Mucosa of rectum (tissue), 2 donors: ENCODE measurements at regions not wholly inside any gene's neighbourhood (a gene's known extent, or its start where the extent isn't known, plus 50 kb on each side); places are given as distances from the start of the nearest gene placed in this dataset.

Source experiments
- H3K27ac ChIP-seq, 2 donors: one replicate each; pipeline ENCODE4 v1.7.0; 2013; ENCODE audit warnings: inconsistent platforms in 2 of 2, low read depth in 2 of 2, low read length in 2 of 2
- H3K27me3 ChIP-seq, 2 donors: one replicate each; pipeline ENCODE4 v1.7.0; 2013; ENCODE audit warnings: low read length in 2 of 2; ENCODE audit not compliant: control insufficient read depth in 2 of 2, insufficient read depth in 2 of 2
- H3K36me3 ChIP-seq, 2 donors: one replicate each; pipeline ENCODE4 v1.7.0; 2013; ENCODE audit warnings: low read length in 2 of 2; ENCODE audit not compliant: control insufficient read depth in 2 of 2, insufficient read depth in 2 of 2
- H3K4me1 ChIP-seq, 2 donors: one replicate each; pipeline ENCODE4 v1.7.0; 2013; ENCODE audit warnings: low read length in 2 of 2, mild to moderate bottlenecking in 1 of 2; ENCODE audit not compliant: control insufficient read depth in 2 of 2, insufficient read depth in 2 of 2
- H3K4me3 ChIP-seq, 2 donors: one replicate each; pipeline ENCODE4 v1.7.0; 2013; ENCODE audit warnings: low read length in 2 of 2
- H3K9ac ChIP-seq, 2 donors: one replicate each; pipeline ENCODE4 v1.7.0; 2013; ENCODE audit warnings: low read length in 2 of 2, low read depth in 1 of 2, mild to moderate bottlenecking in 1 of 2
- H3K9me3 ChIP-seq, 2 donors: one replicate each; pipeline ENCODE4 v1.7.0; 2013; ENCODE audit warnings: low read length in 2 of 2; ENCODE audit not compliant: control insufficient read depth in 2 of 2
- donor health status: healthy.
- donor health status: Normal muscosa, but diverticular disease.

DNA sequence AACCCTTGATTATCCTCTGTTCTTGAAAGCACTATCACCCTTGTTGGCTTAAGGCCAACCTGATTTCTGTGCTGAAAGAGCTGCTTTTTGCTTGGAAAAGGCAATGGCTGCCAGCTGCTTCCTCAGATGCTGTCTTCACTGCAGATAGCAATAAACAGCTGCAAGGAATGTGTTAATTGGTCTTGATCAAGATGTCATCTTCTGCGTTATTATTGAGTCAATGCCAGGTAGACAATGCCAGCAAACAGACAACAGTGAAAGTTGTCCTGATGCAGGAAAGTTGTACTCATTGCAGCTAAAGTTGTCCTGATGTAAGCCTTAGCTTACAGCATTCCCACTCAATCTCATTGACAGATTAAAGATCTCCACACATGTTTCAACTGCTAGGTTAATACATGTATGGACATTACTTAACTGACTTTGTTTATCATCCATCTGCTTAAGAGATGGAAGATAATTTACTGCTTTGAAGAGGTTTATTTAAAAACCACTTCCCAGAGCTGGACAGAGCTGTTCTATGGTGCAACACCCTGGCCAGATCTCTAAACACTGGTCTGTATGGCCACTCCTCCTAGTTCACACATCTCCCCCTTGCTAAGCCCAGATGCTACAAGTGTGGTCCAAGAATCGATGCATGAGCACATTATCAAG is 251.0 kb upstream of the MCTP2 start:
- no peak overlapping the region for H3K27ac ChIP-seq
- H3K9ac ChIP-seq, result no peak overlapping the region

DNA sequence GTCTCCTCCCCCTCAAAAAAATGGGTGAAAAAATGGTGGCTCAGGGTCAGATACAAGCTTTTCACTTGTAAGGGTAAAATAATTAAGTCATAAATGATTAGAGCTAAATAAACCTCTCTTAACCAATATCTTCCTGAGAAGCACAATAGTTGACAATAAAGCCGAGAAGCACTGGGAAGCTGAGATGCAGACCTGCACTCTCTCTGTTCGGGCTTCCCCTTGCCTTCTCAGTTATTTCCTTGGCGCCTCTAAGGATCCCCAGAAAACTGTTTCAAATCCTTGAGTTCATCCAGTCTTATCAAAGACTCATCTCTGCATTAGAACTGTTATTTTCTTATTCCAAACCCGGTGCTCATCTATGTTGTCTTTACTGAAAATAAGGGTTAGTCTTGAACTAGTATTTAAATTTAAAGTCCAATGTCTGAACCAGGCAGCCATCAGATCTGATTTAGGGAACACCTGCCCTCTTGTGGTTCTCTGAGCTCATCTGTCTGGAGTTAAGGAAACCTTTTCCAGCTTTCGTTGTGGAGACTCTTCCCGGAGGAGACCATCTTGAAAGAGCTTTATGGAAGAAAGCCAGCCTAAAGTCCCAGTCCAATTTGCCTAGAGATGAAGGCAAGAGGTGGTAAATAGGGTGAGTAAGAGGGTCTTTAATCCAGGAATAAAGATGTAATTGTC is 256.4 kb upstream of the MCTP2 start:
- Histone ChIP-seq H3K27me3 (no peaks in the 10 kb centered on the region), H3K9me3 (no peaks in the 10 kb centered on the region), H3K27ac (no peak overlapping the region), H3K4me1 (no peaks in the 10 kb centered on the region), H3K9ac (no peak overlapping the region), H3K4me3 (no peak overlapping the region), H3K36me3 (no peaks in the 10 kb centered on the region)

More for the DNA sequence above, 251.0 kb upstream of the MCTP2 start:
- Histone ChIP-seq H3K4me3 (no peak overlapping the region), H3K9me3 (no peaks in the 10 kb centered on the region), H3K36me3 (no peaks in the 10 kb centered on the region), H3K4me1 (no peaks in the 10 kb centered on the region), H3K27me3 (no peaks in the 10 kb centered on the region)

- Histone ChIP-seq H3K9ac (no peak overlapping the region), H3K4me1 (no peaks in the 10 kb centered on the region), H3K4me3 (no peak overlapping the region), H3K36me3 (no peaks in the 10 kb centered on the region), H3K27me3 (no peaks in the 10 kb centered on the region), H3K27ac (no peak overlapping the region), H3K9me3 (no peaks in the 10 kb centered on the region)
Measured at GRCh38 chr15:93973287-93973686, 258.1 kb upstream of the MCTP2 start.

DNA sequence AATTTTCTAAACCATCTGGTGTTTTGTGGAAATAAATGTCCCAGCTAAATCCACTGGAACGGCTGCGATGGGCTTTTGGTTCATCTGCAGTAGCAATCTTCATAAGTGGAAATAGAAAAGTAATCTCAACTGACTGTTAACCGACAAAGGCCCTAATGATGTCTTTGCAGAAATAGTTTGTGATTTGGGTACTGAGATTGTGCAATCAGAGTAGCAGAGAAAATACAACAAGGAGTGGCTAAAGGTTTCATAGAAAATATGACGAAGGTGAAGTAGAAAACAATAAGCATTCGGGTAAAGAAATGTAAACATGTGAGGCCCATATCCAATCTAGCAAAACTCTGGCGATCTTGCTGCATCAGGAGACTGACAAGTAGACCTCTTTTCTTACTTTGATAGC is 262.6 kb upstream of the MCTP2 start:
- no peaks in the 10 kb centered on the region for H3K27me3 ChIP-seq
- no peak overlapping the region for H3K9ac ChIP-seq
- no peak overlapping the region for H3K4me3 ChIP-seq
- no peak overlapping the region for H3K27ac ChIP-seq
- H3K4me1 ChIP-seq, result no peaks in the 10 kb centered on the region
- no peaks in the 10 kb centered on the region for H3K36me3 ChIP-seq
- no peaks in the 10 kb centered on the region for H3K9me3 ChIP-seq

DNA sequence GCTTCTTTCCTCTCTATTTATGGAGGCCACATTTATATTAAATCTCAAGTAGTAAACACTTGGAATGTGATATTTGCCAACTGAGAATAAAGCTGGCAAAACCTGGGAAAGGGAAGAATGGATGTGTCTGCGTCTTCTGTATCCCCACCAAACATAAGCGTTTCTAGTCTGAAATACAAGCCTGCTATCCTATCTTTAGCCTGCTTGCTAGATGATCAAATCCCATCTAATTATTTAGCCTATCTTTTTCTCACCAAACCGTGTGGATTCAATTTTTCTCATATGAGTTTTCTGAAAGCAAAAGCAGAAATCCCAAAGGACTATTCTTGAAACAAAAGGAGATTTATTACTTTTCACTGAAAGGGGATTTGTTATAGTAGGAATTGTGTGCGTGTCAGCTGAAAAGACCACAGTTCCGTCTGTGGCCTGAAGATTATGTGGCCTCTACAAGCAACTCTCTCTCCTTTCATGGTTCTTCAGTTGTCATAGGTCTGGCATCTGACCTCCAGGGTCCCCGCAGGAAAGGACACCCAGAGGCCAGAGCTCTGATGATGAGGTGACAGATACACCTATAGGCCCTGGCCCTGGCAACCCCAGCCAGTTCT is 266.0 kb upstream of the MCTP2 start:
- H3K27me3 ChIP-seq, result no peaks in the 10 kb centered on the region

DNA sequence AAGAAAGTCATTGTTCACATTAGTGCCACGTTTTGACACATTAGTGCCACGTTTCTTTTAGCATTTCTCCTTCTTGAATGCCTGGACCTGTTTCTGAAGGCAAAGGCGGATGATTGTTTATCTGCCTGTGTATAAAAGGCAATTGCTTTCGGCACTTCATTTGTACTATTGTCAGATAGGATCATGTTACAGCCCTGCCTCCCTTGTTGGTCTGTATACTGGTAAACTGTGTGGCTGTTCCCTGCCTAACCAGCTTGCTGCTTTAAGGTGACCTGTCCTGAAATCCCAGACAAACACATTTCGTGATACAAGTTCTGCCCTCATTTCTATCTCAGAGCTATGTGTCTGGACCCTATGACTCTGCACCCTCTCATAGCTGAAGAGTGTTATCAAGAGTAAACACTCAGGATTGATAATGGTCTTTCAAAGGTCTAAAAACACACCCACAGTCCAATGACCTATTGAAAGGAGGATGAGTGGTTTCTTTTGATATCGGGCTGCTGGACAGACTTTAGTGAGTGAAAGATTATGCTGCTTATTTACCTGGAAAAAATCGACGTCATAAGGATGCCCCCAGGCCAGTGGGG is 276.3 kb upstream of the MCTP2 start:
- Histone ChIP-seq H3K9ac (no peak overlapping the region), H3K4me3 (no peak overlapping the region), H3K27ac (no peak overlapping the region), H3K4me1 (no peaks in the 10 kb centered on the region), H3K36me3 (no peaks in the 10 kb centered on the region), H3K27me3 (peaks cover 0 to 3% of the 10 kb centered on the region in 2 donors), H3K9me3 (no peaks in the 10 kb centered on the region)

More for the DNA sequence above, 266.0 kb upstream of the MCTP2 start:
- no peak overlapping the region for H3K4me3 ChIP-seq
- H3K27ac ChIP-seq, result no peak overlapping the region
- H3K36me3 ChIP-seq, result no peaks in the 10 kb centered on the region
- no peaks in the 10 kb centered on the region for H3K9me3 ChIP-seq
- no peak overlapping the region for H3K9ac ChIP-seq
- no peaks in the 10 kb centered on the region for H3K4me1 ChIP-seq

DNA sequence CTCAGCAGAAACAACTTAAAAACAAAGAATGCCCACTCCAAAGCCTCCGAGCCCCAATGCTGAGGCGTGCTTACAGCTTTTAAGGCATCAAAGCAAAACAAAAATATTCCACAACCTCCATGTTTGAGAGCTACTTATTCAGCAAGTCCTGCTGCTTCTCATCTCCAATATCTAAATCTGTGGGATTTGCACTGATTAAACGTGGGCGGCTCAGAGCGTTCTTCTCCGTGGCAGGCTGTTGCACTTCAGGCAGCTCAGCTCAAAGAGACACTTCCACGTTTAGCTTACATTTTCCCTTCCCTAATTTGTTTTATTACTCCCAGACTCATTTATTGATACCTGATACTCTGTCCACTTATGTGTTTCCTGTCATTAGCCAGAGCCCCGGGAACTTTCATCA is 282.6 kb upstream of the MCTP2 start:
- no peak overlapping the region for H3K27ac ChIP-seq
- no peaks in the 10 kb centered on the region for H3K27me3 ChIP-seq
- H3K4me1 ChIP-seq, result no peaks in the 10 kb centered on the region
- H3K9ac ChIP-seq, result no peak overlapping the region
- no peak overlapping the region for H3K4me3 ChIP-seq
- no peaks in the 10 kb centered on the region for H3K36me3 ChIP-seq
- H3K9me3 ChIP-seq, result no peaks in the 10 kb centered on the region

DNA sequence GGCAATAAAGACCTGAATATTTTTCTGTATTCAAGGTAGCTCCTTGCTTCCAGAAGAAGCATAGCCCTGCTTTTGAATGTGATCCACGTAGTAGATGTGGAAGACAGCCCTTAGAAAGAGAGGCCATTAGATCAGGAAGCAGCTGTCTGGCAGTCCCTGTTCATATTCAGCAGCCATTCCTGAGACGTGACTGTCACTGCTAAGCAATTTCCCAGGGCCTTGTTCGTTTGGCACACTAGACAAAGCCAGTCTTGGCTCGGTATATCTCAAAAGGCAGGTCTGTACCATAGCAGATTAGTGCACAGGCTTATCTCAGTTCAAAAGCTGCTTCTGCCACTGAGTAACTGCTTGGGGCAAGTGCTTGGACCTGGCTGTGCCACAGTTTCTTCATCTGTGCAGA is 287.8 kb upstream of the MCTP2 start:
- Histone ChIP-seq H3K4me3 (no peak overlapping the region), H3K9me3 (no peaks in the 10 kb centered on the region), H3K36me3 (no peaks in the 10 kb centered on the region), H3K27me3 (no peaks in the 10 kb centered on the region), H3K9ac (no peak overlapping the region), H3K4me1 (peaks cover 0 to 4% of the 10 kb centered on the region in 2 donors), H3K27ac (no peak overlapping the region)

DNA sequence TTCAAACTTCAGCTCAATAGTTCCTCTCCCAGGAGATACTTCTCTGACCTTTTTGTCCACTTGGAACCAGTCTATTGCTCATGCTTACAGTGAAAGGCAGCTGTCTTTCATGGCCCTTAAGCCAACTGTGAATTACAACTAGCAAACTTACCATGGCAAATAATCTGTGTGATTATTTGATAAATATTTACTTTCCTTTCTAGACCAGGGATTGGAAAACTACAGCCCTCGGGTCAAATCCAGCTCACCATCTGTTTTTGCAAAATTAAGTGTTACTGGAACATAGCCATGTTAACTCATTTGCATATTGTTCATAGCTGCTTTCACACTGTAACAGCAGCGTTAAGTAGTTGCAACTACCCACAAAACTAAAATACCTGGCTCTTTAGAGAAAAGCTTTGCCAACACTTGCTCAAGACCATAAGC is 289.1 kb upstream of the MCTP2 start:
- H3K4me3 ChIP-seq, result no peak overlapping the region
- H3K36me3 ChIP-seq, result no peaks in the 10 kb centered on the region
- no peaks in the 10 kb centered on the region for H3K9me3 ChIP-seq
- peaks cover 0 to 4% of the 10 kb centered on the region in 2 donors for H3K4me1 ChIP-seq
- H3K27me3 ChIP-seq, result no peaks in the 10 kb centered on the region
- H3K27ac ChIP-seq, result no peak overlapping the region
- H3K9ac ChIP-seq, result no peak overlapping the region

GRCh38 chr15:93941697-93942096 is 289.7 kb upstream of the MCTP2 start:
- H3K27me3 ChIP-seq, result no peaks in the 10 kb centered on the region
- H3K4me1 ChIP-seq, result peaks cover 0 to 4% of the 10 kb centered on the region in 2 donors
- no peak overlapping the region for H3K9ac ChIP-seq
- no peak overlapping the region for H3K27ac ChIP-seq
- H3K9me3 ChIP-seq, result no peaks in the 10 kb centered on the region
- H3K4me3 ChIP-seq, result no peak overlapping the region
- no peaks in the 10 kb centered on the region for H3K36me3 ChIP-seq
